GM23248 (cell line): ENCODE measurements at regions not wholly inside any gene's neighbourhood (a gene's known extent, or its start where the extent isn't known, plus 50 kb on each side); places are given as distances from the start of the nearest gene placed in this dataset.

Source experiments
- EZH2 ChIP-seq: fragments of 200-600 bp; sonication (generic); IDR thresholded peaks from 2 replicates; pipeline ENCODE4 v1.6.1; 2018; ENCODE audit warnings: antibody characterized with exemption, mild to moderate bottlenecking; ENCODE audit not compliant: insufficient read depth, poor library complexity, severe bottlenecking
- EZH2phosphoT487 ChIP-seq: fragments of 200-600 bp; sonication (generic); IDR thresholded peaks from 2 replicates; pipeline ENCODE4 v1.6.1; 2018; ENCODE audit warnings: antibody characterized with exemption, moderate library complexity, mild to moderate bottlenecking, low read depth; ENCODE audit not compliant: insufficient read depth

DNA sequence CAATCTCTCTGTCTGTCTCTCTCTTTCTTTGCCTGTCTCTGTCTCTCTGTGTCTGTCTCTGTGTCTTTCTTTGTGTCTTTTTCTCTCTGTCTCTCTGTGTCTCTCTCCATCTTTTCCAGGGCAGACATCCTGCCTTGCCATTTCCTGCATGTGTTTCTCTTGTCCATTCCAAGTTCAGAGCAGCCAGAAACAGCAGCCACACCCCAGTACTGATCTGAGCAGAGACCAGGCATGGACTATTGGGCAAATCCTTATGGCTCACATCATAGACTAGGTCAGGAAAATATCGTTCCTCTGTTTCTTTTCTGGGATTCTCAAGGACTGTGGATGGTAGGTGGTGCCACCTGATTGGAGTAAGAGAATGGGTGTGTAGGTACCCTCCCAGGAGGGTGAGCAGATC lies 95.8 kb downstream of the RAMP3 start:
- no peak for TF ChIP-seq EZH2phosphoT487
- TF ChIP-seq EZH2: no peak
